WTC11 (cell line): ENCODE measurements at regions not wholly inside any gene's neighbourhood (a gene's known extent, or its start where the extent isn't known, plus 50 kb on each side); places are given as distances from the start of the nearest gene placed in this dataset.

Experiments
- ATAC-seq: fragments of 200-7000 bp; cut with Tn5 transposase; 2 replicates; pipeline ENCODE4 v1.10.0; 2021; ENCODE audit warnings: mild to moderate bottlenecking, moderate library complexity
- CTCF ChIA-PET: fragments of 300-600 bp; sonication (Branson Sonifier 250); formaldehyde crosslinking; loops from one replicate; lab custom pipeline; 2021; ENCODE audit warnings: antibody characterized with exemption; lab: Charles Lee
- POLR2A ChIA-PET: fragments of 350-600 bp; sonication (Branson Sonifier 250); formaldehyde crosslinking; loops from one replicate; lab custom pipeline; 2021; ENCODE audit warnings: antibody characterized with exemption; lab: Charles Lee
- DNase-seq: peaks from one replicate; pipeline ENCODE4 v3.0.0; 2021; ENCODE audit warnings: low spot score
- H3K27ac Mint-ChIP-seq: 2 replicates; pipeline ENCODE4 v1.8.0; 2021; ENCODE audit warnings: mixed read lengths
- H3K27me3 Mint-ChIP-seq: 2 replicates; pipeline ENCODE4 v1.8.0; 2021; ENCODE audit warnings: low read depth, mild to moderate bottlenecking, moderate library complexity, mixed read lengths
- H3K36me3 Mint-ChIP-seq: 2 replicates; pipeline ENCODE4 v1.8.0; 2021; ENCODE audit warnings: mixed read lengths
- H3K4me1 Mint-ChIP-seq: 2 replicates; pipeline ENCODE4 v1.8.0; 2022; ENCODE audit warnings: mixed read lengths
- H3K4me3 Mint-ChIP-seq: 2 replicates; pipeline ENCODE4 v1.8.0; 2021; ENCODE audit warnings: mild to moderate bottlenecking, moderate library complexity, mixed read lengths
- H3K9me3 Mint-ChIP-seq: 2 replicates; pipeline ENCODE4 v1.8.0; 2021; ENCODE audit warnings: mixed read lengths
- CREB1 ChIP-seq: sonication (generic); formaldehyde crosslinking; IDR thresholded peaks from 2 replicates; pipeline ENCODE4 v1.8.0; 2023; ENCODE audit warnings: mild to moderate bottlenecking, missing genetic modification reagents
- CTCF ChIP-seq: fragments of 200-600 bp; IDR thresholded peaks from 2 replicates; pipeline ENCODE4 v1.8.0; 2022; ENCODE audit warnings: antibody characterized with exemption
- ESRRA ChIP-seq: sonication (generic); formaldehyde crosslinking; IDR thresholded peaks from 2 replicates; pipeline ENCODE4 v1.8.1; 2022; ENCODE audit warnings: mild to moderate bottlenecking, missing genetic modification reagents, borderline replicate concordance
- ETV6 ChIP-seq: sonication (generic); formaldehyde crosslinking; IDR thresholded peaks from 2 replicates; pipeline ENCODE4 v1.8.1; 2022; ENCODE audit warnings: mild to moderate bottlenecking, missing genetic modification reagents
- FOXK1 ChIP-seq: sonication (generic); formaldehyde crosslinking; IDR thresholded peaks from 2 replicates; pipeline ENCODE4 v1.8.0; 2022; ENCODE audit warnings: mild to moderate bottlenecking, moderate library complexity, missing genetic modification reagents
- GABPB1 ChIP-seq: sonication (generic); formaldehyde crosslinking; IDR thresholded peaks from 2 replicates; pipeline ENCODE4 v1.8.1; 2023; ENCODE audit warnings: mild to moderate bottlenecking, missing genetic modification reagents
- IRF2 ChIP-seq: sonication (generic); formaldehyde crosslinking; IDR thresholded peaks from 2 replicates; pipeline ENCODE4 v1.8.0; 2022; ENCODE audit warnings: low read depth, missing genetic modification reagents, borderline replicate concordance
- MLX ChIP-seq: sonication (generic); formaldehyde crosslinking; IDR thresholded peaks from 2 replicates; pipeline ENCODE4 v1.8.1; 2023; ENCODE audit warnings: mild to moderate bottlenecking, missing genetic modification reagents, moderate library complexity
- NR1H2 ChIP-seq: sonication (generic); formaldehyde crosslinking; IDR thresholded peaks from 2 replicates; pipeline ENCODE4 v1.9.0; 2021; ENCODE audit warnings: mild to moderate bottlenecking, moderate library complexity, missing genetic modification reagents
- PREB ChIP-seq: sonication (generic); formaldehyde crosslinking; IDR thresholded peaks from 2 replicates; pipeline ENCODE4 v1.8.1; 2022; ENCODE audit warnings: mild to moderate bottlenecking, missing genetic modification reagents, moderate library complexity, borderline replicate concordance
- SOX15 ChIP-seq: fragments of 250-450 bp; sonication (Bioruptor Pico); IDR thresholded peaks from 2 replicates; pipeline ENCODE4 v1.9.0; 2021; ENCODE audit warnings: mild to moderate bottlenecking
- TCF7 ChIP-seq: sonication (generic); formaldehyde crosslinking; IDR thresholded peaks from 2 replicates; pipeline ENCODE4 v1.8.0; 2022; ENCODE audit warnings: mild to moderate bottlenecking, low read depth, missing genetic modification reagents, moderate library complexity
- ZNF416 ChIP-seq: fragments of 250-450 bp; sonication (Bioruptor Pico); IDR thresholded peaks from 2 replicates; pipeline ENCODE4 v1.9.0; 2021; ENCODE audit warnings: mild to moderate bottlenecking, inconsistent platforms
- ZNF423 ChIP-seq: fragments of 250-450 bp; sonication (Bioruptor Pico); IDR thresholded peaks from 2 replicates; pipeline ENCODE4 v2.1.2; 2022; ENCODE audit warnings: mild to moderate bottlenecking, moderate library complexity
- TF ChIP-seq, protein P1 (sequence below): sonication (generic); formaldehyde crosslinking; IDR thresholded peaks from 2 replicates; pipeline ENCODE4 v1.8.0; 2022; ENCODE audit warnings: missing genetic modification reagents
- TF ChIP-seq, protein P2 (sequence below): fragments of 250-450 bp; sonication (Bioruptor Pico); IDR thresholded peaks from 2 replicates; pipeline ENCODE4 v2.1.2; 2022; ENCODE audit warnings: mild to moderate bottlenecking, moderate library complexity
- TF ChIP-seq, protein P3 (sequence below): fragments of 250-450 bp; sonication (Bioruptor Pico); IDR thresholded peaks from 2 replicates; pipeline ENCODE4 v1.9.0; 2021; ENCODE audit warnings: moderate library complexity, mild to moderate bottlenecking, inconsistent platforms, borderline replicate concordance

DNA sequence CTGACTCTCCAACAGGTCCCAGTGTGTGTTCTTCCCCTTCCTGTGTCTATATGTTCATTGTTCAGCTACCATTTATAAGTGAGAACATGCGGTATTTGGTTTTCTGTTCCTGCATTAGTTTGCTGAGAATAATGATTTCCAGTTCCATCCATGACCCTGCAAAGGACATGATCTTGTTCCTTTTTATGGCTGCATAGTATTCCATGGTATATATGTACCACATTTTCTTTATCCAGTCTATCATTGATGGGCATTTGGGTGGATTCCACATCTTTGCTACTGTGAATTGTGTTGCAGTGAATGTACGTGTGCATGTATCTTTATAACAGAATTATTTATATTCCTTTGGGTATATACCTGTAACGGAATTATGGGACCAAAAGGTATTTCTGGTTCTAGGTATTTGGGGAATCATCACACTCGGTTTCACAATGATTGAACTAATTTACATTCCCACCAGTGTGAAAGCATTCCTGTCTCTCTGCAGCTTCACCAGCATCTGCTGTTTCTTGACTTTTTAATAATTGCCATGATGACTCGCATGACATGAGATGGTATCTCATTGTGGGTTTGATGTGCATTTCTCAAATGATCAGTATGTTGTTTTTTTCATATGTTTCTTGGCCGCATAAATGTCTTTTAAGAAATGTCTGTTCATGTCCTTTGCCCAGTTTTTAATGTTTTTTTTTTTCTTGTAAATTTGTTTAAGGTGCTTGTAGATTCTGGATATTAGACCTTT is 60.2 kb downstream of the LSMEM1 start:
- ATAC-seq, result no peak
- H3K9me3 Mint-ChIP-seq, result peaks cover 13% of the 10 kb centered on the region
- no peak overlapping the region for H3K27ac Mint-ChIP-seq
- CTCF ChIA-PET, result interaction anchor here (0.9 kb wide), 1 partner anchor 9 kb away, joined by 4 read pairs; no protein-coding TSS in a partner anchor
- H3K27me3 Mint-ChIP-seq, result no peaks in the 10 kb centered on the region; the same call in 1 of the 2 replicates
- H3K4me3 Mint-ChIP-seq, result no peak overlapping the region
- TF ChIP-seq ZNF416 (CRISPR knock-in tag) (no peak), CREB1 (no peak), NR1H2 (no peak), TCF7 (CRISPR knock-in tag) (no peak), GABPB1 (CRISPR knock-in tag) (no peak), CTCF (no peak), IRF2 (no peak), PREB (CRISPR knock-in tag) (no peak), MLX (no peak), ESRRA (CRISPR knock-in tag) (no peak), ETV6 (CRISPR knock-in tag) (no peak), ZNF423 (no peak), FOXK1 (no peak), SOX15 (no peak)
- TF ChIP-seq, protein P1, sequence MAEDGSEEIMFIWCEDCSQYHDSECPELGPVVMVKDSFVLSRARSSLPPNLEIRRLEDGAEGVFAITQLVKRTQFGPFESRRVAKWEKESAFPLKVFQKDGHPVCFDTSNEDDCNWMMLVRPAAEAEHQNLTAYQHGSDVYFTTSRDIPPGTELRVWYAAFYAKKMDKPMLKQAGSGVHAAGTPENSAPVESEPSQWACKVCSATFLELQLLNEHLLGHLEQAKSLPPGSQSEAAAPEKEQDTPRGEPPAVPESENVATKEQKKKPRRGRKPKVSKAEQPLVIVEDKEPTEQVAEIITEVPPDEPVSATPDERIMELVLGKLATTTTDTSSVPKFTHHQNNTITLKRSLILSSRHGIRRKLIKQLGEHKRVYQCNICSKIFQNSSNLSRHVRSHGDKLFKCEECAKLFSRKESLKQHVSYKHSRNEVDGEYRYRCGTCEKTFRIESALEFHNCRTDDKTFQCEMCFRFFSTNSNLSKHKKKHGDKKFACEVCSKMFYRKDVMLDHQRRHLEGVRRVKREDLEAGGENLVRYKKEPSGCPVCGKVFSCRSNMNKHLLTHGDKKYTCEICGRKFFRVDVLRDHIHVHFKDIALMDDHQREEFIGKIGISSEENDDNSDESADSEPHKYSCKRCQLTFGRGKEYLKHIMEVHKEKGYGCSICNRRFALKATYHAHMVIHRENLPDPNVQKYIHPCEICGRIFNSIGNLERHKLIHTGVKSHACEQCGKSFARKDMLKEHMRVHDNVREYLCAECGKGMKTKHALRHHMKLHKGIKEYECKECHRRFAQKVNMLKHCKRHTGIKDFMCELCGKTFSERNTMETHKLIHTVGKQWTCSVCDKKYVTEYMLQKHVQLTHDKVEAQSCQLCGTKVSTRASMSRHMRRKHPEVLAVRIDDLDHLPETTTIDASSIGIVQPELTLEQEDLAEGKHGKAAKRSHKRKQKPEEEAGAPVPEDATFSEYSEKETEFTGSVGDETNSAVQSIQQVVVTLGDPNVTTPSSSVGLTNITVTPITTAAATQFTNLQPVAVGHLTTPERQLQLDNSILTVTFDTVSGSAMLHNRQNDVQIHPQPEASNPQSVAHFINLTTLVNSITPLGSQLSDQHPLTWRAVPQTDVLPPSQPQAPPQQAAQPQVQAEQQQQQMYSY, result no peak
- TF ChIP-seq, protein P2, sequence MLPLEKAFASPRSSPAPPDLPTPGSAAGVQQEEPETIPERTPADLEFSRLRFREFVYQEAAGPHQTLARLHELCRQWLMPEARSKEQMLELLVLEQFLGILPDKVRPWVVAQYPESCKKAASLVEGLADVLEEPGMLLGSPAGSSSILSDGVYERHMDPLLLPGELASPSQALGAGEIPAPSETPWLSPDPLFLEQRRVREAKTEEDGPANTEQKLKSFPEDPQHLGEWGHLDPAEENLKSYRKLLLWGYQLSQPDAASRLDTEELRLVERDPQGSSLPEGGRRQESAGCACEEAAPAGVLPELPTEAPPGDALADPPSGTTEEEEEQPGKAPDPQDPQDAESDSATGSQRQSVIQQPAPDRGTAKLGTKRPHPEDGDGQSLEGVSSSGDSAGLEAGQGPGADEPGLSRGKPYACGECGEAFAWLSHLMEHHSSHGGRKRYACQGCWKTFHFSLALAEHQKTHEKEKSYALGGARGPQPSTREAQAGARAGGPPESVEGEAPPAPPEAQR, result no peak
- TF ChIP-seq, protein P3, sequence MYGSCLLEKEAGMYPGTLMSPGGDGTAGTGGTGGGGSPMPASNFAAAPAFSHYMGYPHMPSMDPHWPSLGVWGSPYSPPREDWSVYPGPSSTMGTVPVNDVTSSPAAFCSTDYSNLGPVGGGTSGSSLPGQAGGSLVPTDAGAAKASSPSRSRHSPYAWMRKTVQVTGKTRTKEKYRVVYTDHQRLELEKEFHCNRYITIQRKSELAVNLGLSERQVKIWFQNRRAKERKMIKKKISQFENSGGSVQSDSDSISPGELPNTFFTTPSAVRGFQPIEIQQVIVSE (CRISPR knock-in tag), result no peak
- no peaks in the 10 kb centered on the region for H3K4me1 Mint-ChIP-seq
- no peaks in the 10 kb centered on the region for H3K36me3 Mint-ChIP-seq
- POLR2A ChIA-PET, result no interaction called here
- no peak for DNase-seq
